SK-N-SH treated with all-trans-retinoic acid at 6 μM for 48 hours (cell line): ENCODE measurements at regions not wholly inside any gene's neighbourhood (a gene's known extent, or its start where the extent isn't known, plus 50 kb on each side); places are given as distances from the start of the nearest gene placed in this dataset.

ENCODE experiments used
- TCF4 ChIP-seq: fragments of 250-450 bp; sonication (Bioruptor Pico); IDR thresholded peaks from 2 replicates; pipeline ENCODE4 v1.8.0; 2021; ENCODE audit warnings: mild to moderate bottlenecking, moderate library complexity, borderline replicate concordance
- ZNF70 ChIP-seq: fragments of 450-650 bp; formaldehyde crosslinking; IDR thresholded peaks from 2 replicates; pipeline ENCODE4 v1.5.0; 2020; ENCODE audit warnings: mild to moderate bottlenecking, moderate library complexity
- TF ChIP-seq, protein P1 (sequence below): fragments of 250-450 bp; sonication (Bioruptor Pico); IDR thresholded peaks from 2 replicates; pipeline ENCODE4 v1.5.1; 2020; ENCODE audit warnings: low read depth, mild to moderate bottlenecking, moderate library complexity
- TF ChIP-seq, protein P2 (sequence below): fragments of 250-450 bp; sonication (Bioruptor Pico); IDR thresholded peaks from 2 replicates; pipeline ENCODE4 v1.8.0; 2020; ENCODE audit warnings: mild to moderate bottlenecking, moderate library complexity, borderline replicate concordance
- TF ChIP-seq, protein P3 (sequence below): fragments of 250-450 bp; sonication (Bioruptor Pico); IDR thresholded peaks from 2 replicates; pipeline ENCODE4 v1.5.1; 2021; ENCODE audit warnings: mild to moderate bottlenecking, moderate library complexity

DNA sequence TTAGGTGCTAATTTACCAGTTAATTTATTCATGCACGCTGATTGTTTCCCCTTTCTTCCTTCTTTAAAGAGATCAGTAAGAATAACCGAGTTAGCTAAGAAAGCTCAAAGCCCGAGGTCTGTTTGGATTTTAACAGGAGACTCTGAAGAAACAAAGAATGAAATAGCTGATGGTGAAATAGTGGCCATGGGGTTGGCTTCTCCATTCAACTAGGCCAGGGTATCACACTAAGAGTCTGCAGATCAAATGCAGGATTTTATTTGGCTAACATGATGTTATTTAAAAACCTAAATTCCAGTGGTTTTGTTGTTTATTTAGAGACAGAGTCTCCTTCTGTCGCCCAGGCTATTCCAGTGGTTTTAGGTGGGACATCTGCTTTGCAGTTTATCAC lies 65.2 kb upstream of the SYPL1 start:
- TF ChIP-seq TCF4 (CRISPR knock-in tag) (no peak), ZNF70 (CRISPR knock-in tag) (no peak)
- TF ChIP-seq, protein P1, sequence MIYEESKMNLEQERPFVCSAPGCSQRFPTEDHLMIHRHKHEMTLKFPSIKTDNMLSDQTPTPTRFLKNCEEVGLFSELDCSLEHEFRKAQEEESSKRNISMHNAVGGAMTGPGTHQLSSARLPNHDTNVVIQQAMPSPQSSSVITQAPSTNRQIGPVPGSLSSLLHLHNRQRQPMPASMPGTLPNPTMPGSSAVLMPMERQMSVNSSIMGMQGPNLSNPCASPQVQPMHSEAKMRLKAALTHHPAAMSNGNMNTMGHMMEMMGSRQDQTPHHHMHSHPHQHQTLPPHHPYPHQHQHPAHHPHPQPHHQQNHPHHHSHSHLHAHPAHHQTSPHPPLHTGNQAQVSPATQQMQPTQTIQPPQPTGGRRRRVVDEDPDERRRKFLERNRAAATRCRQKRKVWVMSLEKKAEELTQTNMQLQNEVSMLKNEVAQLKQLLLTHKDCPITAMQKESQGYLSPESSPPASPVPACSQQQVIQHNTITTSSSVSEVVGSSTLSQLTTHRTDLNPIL (CRISPR knock-in tag): no peak
- TF ChIP-seq, protein P2, sequence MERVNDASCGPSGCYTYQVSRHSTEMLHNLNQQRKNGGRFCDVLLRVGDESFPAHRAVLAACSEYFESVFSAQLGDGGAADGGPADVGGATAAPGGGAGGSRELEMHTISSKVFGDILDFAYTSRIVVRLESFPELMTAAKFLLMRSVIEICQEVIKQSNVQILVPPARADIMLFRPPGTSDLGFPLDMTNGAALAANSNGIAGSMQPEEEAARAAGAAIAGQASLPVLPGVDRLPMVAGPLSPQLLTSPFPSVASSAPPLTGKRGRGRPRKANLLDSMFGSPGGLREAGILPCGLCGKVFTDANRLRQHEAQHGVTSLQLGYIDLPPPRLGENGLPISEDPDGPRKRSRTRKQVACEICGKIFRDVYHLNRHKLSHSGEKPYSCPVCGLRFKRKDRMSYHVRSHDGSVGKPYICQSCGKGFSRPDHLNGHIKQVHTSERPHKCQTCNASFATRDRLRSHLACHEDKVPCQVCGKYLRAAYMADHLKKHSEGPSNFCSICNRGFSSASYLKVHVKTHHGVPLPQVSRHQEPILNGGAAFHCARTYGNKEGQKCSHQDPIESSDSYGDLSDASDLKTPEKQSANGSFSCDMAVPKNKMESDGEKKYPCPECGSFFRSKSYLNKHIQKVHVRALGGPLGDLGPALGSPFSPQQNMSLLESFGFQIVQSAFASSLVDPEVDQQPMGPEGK (CRISPR knock-in tag): no peak
- TF ChIP-seq, protein P3, sequence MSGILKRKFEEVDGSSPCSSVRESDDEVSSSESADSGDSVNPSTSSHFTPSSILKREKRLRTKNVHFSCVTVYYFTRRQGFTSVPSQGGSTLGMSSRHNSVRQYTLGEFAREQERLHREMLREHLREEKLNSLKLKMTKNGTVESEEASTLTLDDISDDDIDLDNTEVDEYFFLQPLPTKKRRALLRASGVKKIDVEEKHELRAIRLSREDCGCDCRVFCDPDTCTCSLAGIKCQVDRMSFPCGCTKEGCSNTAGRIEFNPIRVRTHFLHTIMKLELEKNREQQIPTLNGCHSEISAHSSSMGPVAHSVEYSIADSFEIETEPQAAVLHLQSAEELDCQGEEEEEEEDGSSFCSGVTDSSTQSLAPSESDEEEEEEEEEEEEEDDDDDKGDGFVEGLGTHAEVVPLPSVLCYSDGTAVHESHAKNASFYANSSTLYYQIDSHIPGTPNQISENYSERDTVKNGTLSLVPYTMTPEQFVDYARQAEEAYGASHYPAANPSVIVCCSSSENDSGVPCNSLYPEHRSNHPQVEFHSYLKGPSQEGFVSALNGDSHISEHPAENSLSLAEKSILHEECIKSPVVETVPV (CRISPR knock-in tag): no peak
